ENCODE measurements at regions not wholly inside any gene's neighbourhood (a gene's known extent, or its start where the extent isn't known, plus 50 kb on each side); places are given as distances from the start of the nearest gene placed in this dataset.
A peak's percentile ranks its signal among the peaks of the same experiment; 100 is the strongest.
"Not testable (repeated sequence)": the region's sequence is repeated elsewhere in the genome, so short reads cannot be mapped to it uniquely, and the experiment has no call there.

GRCh38 chr13:65784088-65784816 lies 1445.9 kb downstream of the PCDH9 start:
- intact Hi-C loops (cut with DNase I) = no loop called here
- ATAC-seq (no peak), DNase-seq (ENCODE audit: missing footprints) (peak; percentile 21)

- DNase-seq (ENCODE audit: missing footprints) (no peak), ATAC-seq (no peak)
- intact Hi-C loops (cut with DNase I) = no loop called here
These were observed 1446.8 kb downstream of the PCDH9 start for GRCh38 chr13:65783383-65783782.

GRCh38 chr13:65771704-65772313 lies 1458.3 kb downstream of the PCDH9 start:
- not testable (repeated sequence) for ATAC-seq

GRCh38 chr13:65768545-65768944 lies 1461.6 kb downstream of the PCDH9 start:
- no peak for ATAC-seq

More at GRCh38 chr13:65771704-65772313, 1458.3 kb downstream of the PCDH9 start:
- intact Hi-C loops (cut with DNase I); DNase-seq (ENCODE audit: missing footprints): not testable (repeated sequence)

GRCh38 chr13:65763811-65764210 lies 1466.3 kb downstream of the PCDH9 start:
- ATAC-seq (no peak), DNase-seq (ENCODE audit: missing footprints) (no peak)
- intact Hi-C loops (cut with DNase I) = no loop called here

More at GRCh38 chr13:65768545-65768944, 1461.6 kb downstream of the PCDH9 start:
- DNase-seq (ENCODE audit: missing footprints) = no peak
- intact Hi-C loops (cut with DNase I) = no loop called here

GRCh38 chr13:65762012-65762411 lies 1468.1 kb downstream of the PCDH9 start:
- intact Hi-C loops (cut with DNase I) = no loop called here
- ATAC-seq (no peak), DNase-seq (ENCODE audit: missing footprints) (no peak)

- intact Hi-C loops (cut with DNase I) = no loop called here
- DNase-seq (ENCODE audit: missing footprints) = no peak
- no peak for ATAC-seq
These were observed 1474.0 kb downstream of the PCDH9 start for GRCh38 chr13:65756071-65756671.

GRCh38 chr13:65748227-65748626 lies 1481.9 kb downstream of the PCDH9 start:
- DNase-seq (ENCODE audit: missing footprints) (no peak), ATAC-seq (no peak)
- intact Hi-C loops (cut with DNase I) = no loop called here

- ATAC-seq (no peak), DNase-seq (ENCODE audit: missing footprints) (no peak)
- intact Hi-C loops (cut with DNase I) = no loop called here
These were observed 1483.7 kb downstream of the PCDH9 start for GRCh38 chr13:65746406-65746921.

GRCh38 chr13:65744836-65745235 lies 1485.3 kb downstream of the PCDH9 start:
- ATAC-seq (no peak), DNase-seq (ENCODE audit: missing footprints) (no peak)
- intact Hi-C loops (cut with DNase I) = no loop called here

GRCh38 chr13:65733110-65733509 lies 1497.0 kb downstream of the PCDH9 start:
- ATAC-seq (no peak), DNase-seq (ENCODE audit: missing footprints) (no peak)
- intact Hi-C loops (cut with DNase I) = no loop called here

GRCh38 chr13:65727070-65727469 lies 1503.1 kb downstream of the PCDH9 start:
- intact Hi-C loops (cut with DNase I) = no loop called here
- ATAC-seq = no peak
- no peak for DNase-seq (ENCODE audit: missing footprints)

- intact Hi-C loops (cut with DNase I) = no loop called here
- no peak for DNase-seq (ENCODE audit: missing footprints)
- no peak for ATAC-seq
These were observed 1505.1 kb downstream of the PCDH9 start for GRCh38 chr13:65725006-65725405.

- intact Hi-C loops (cut with DNase I) = no loop called here
- no peak for DNase-seq (ENCODE audit: missing footprints)
- ATAC-seq = no peak
These were observed 1505.9 kb downstream of the PCDH9 start for GRCh38 chr13:65724226-65724625.

GRCh38 chr13:65722506-65722905 lies 1507.6 kb downstream of the PCDH9 start:
- ATAC-seq (no peak), DNase-seq (ENCODE audit: missing footprints) (no peak)
- intact Hi-C loops (cut with DNase I) = no loop called here

GRCh38 chr13:65719831-65720230 lies 1510.3 kb downstream of the PCDH9 start:
- intact Hi-C loops (cut with DNase I) = no loop called here
- DNase-seq (ENCODE audit: missing footprints) (no peak), ATAC-seq (no peak)

GRCh38 chr13:65710514-65710913 lies 1519.6 kb downstream of the PCDH9 start:
- ATAC-seq (no peak), DNase-seq (ENCODE audit: missing footprints) (no peak)
- intact Hi-C loops (cut with DNase I) = no loop called here

- intact Hi-C loops (cut with DNase I) = no loop called here
- DNase-seq (ENCODE audit: missing footprints) (no peak), ATAC-seq (no peak)
These were observed 1532.3 kb downstream of the PCDH9 start for GRCh38 chr13:65697843-65698242.

- no peak for ATAC-seq
- no peak for DNase-seq (ENCODE audit: missing footprints)
- intact Hi-C loops (cut with DNase I) = no loop called here
These were observed 1550.9 kb downstream of the PCDH9 start for GRCh38 chr13:65679240-65679639.

GRCh38 chr13:65677906-65678305 lies 1552.2 kb downstream of the PCDH9 start:
- no peak for DNase-seq (ENCODE audit: missing footprints)
- ATAC-seq = no peak
- intact Hi-C loops (cut with DNase I) = no loop called here

Measured in Right ventricle myocardium inferior (tissue), 1 donor.